ENCODE measurements at regions not wholly inside any gene's neighbourhood (a gene's known extent, or its start where the extent isn't known, plus 50 kb on each side); places are given as distances from the start of the nearest gene placed in this dataset.

DNA sequence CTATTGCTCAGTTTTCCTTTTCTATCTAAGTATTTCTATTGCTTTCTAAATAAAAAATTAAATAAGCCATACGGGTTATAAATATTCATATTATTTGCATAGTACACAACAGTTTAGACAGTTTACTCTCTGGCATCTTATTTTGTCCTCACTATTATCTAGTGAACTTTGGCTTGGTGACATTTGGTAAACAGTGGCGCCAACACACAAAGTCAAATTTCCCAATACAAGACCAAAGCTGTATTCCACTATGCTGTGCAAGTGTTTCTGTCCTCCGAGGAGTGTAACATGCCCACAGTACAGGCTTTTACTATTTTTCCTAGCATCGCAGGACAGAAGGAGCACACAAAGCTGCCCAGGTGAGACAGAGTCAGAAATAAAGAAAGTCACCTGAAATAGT, 61.7 kb upstream of the TP63 start:
- TF ChIP-seq, protein P1, sequence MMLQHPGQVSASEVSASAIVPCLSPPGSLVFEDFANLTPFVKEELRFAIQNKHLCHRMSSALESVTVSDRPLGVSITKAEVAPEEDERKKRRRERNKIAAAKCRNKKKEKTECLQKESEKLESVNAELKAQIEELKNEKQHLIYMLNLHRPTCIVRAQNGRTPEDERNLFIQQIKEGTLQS (CRISPR knock-in tag; conservative IDR thresholded peaks at IDR 0.05): no peak
- TF ChIP-seq SMAD3 (CRISPR knock-in tag; IDR thresholded peaks at IDR 0.05; ENCODE audit: borderline replicate concordance) (no peak), NFE2L1 (CRISPR knock-in tag; IDR thresholded peaks at IDR 0.05) (no peak), ZNF232 (CRISPR knock-in tag; IDR thresholded peaks at IDR 0.05) (no peak), ZNF423 (CRISPR knock-in tag; IDR thresholded peaks at IDR 0.05) (no peak), ZNF317 (CRISPR knock-in tag; IDR thresholded peaks at IDR 0.05; ENCODE audit: borderline replicate concordance, low read depth) (no peak), STAT6 (CRISPR knock-in tag; conservative IDR thresholded peaks at IDR 0.05; ENCODE audit: low read depth) (no peak), ELF4 (CRISPR knock-in tag; IDR thresholded peaks at IDR 0.05; ENCODE audit: low read depth) (no peak), ZMAT4 (CRISPR knock-in tag; IDR thresholded peaks at IDR 0.05) (no peak), CREM (CRISPR knock-in tag; IDR thresholded peaks at IDR 0.05) (no peak), ARID4B (CRISPR knock-in tag; IDR thresholded peaks at IDR 0.05; ENCODE audit: borderline replicate concordance) (no peak), OVOL2 (CRISPR knock-in tag; IDR thresholded peaks at IDR 0.05; ENCODE audit: borderline replicate concordance) (no peak)
- Mint-ChIP-seq H3K9me3 (no peaks in the 10 kb centered on the region), H3K36me3 (no peaks in the 10 kb centered on the region), H3K27ac (no peak overlapping the region), H3K27me3 (ENCODE audit: low read depth) (no peaks in the 10 kb centered on the region), H3K4me1 (no peaks in the 10 kb centered on the region), H3K4me3 (no peak overlapping the region)
- ChIA-PET CTCF (no interaction called here), POLR2A (no interaction called here)
- DNase-seq (ENCODE audit: low spot score) (no peak), ATAC-seq (no peak)

GRCh38 chr3:189570916-189571315, 60.3 kb upstream of the TP63 start:
- ATAC-seq: no peak
- no peak overlapping the region for H3K27ac Mint-ChIP-seq

GRCh38 chr3:189572249-189572648, 58.9 kb upstream of the TP63 start:
- H3K36me3 Mint-ChIP-seq: no peaks in the 10 kb centered on the region
- POLR2A ChIA-PET: no interaction called here
- ATAC-seq (no peak), DNase-seq (ENCODE audit: low spot score) (no peak)
- H3K27me3 Mint-ChIP-seq (ENCODE audit: low read depth): no peaks in the 10 kb centered on the region
- H3K27ac Mint-ChIP-seq: no peak overlapping the region
- no peaks in the 10 kb centered on the region for H3K4me1 Mint-ChIP-seq
- CTCF ChIA-PET: no interaction called here
- no peaks in the 10 kb centered on the region for H3K9me3 Mint-ChIP-seq
- H3K4me3 Mint-ChIP-seq: no peak overlapping the region
- TF ChIP-seq FOXP1 (CRISPR knock-in tag; IDR thresholded peaks at IDR 0.05; ENCODE audit: borderline replicate concordance) (no peak), NR1H2 (CRISPR knock-in tag; IDR thresholded peaks at IDR 0.05) (no peak), OVOL2 (CRISPR knock-in tag; IDR thresholded peaks at IDR 0.05; ENCODE audit: borderline replicate concordance) (no peak), TEAD1 (CRISPR knock-in tag; IDR thresholded peaks at IDR 0.05) (no peak), ZNF671 (CRISPR knock-in tag; IDR thresholded peaks at IDR 0.05) (no peak), ESRRA (CRISPR knock-in tag; IDR thresholded peaks at IDR 0.05; ENCODE audit: borderline replicate concordance) (no peak), JAZF1 (CRISPR knock-in tag; IDR thresholded peaks at IDR 0.05) (no peak), EMX1 (CRISPR knock-in tag; IDR thresholded peaks at IDR 0.05) (no peak), MLX (CRISPR knock-in tag; IDR thresholded peaks at IDR 0.05) (no peak), IRF2 (CRISPR knock-in tag; IDR thresholded peaks at IDR 0.05; ENCODE audit: borderline replicate concordance, low read depth) (no peak), ZNF219 (CRISPR knock-in tag; IDR thresholded peaks at IDR 0.05; ENCODE audit: borderline replicate concordance) (no peak), CREM (CRISPR knock-in tag; IDR thresholded peaks at IDR 0.05) (no peak), MXD4 (CRISPR knock-in tag; IDR thresholded peaks at IDR 0.05; ENCODE audit: borderline replicate concordance) (no peak), TP53 (CRISPR knock-in tag; IDR thresholded peaks at IDR 0.05) (no peak), SMAD4 (CRISPR knock-in tag; IDR thresholded peaks at IDR 0.05) (no peak)

More at GRCh38 chr3:189570916-189571315, 60.3 kb upstream of the TP63 start:
- POLR2A ChIA-PET: no interaction called here
- no peaks in the 10 kb centered on the region for H3K9me3 Mint-ChIP-seq
- no peak overlapping the region for H3K4me3 Mint-ChIP-seq
- CTCF ChIA-PET: no interaction called here
- H3K27me3 Mint-ChIP-seq (ENCODE audit: low read depth): no peaks in the 10 kb centered on the region
- no peak for TF ChIP-seq GTF2I (CRISPR knock-in tag; conservative IDR thresholded peaks at IDR 0.05)
- no peaks in the 10 kb centered on the region for H3K36me3 Mint-ChIP-seq
- H3K4me1 Mint-ChIP-seq: no peaks in the 10 kb centered on the region
- DNase-seq (ENCODE audit: low spot score): no peak

All from WTC11 (cell line).